Liver (tissue), 8 donors: ENCODE measurements at regions not wholly inside any gene's neighbourhood (a gene's known extent, or its start where the extent isn't known, plus 50 kb on each side); places are given as distances from the start of the nearest gene placed in this dataset.
A peak's percentile ranks its signal among the peaks of the same experiment; 100 is the strongest.

Source experiments
- DNase-seq: peaks from one replicate; pipeline ENCODE4 v3.0.0-alpha.2; 2017; ENCODE audit warnings: low spot score
- H3K27ac ChIP-seq, 2 donors: one replicate each; pipeline ENCODE4 v1.7.0; 2013; ENCODE audit warnings: inconsistent platforms in 2 of 2, low read length in 2 of 2, control low read depth in 1 of 2, low read depth in 1 of 2, mild to moderate bottlenecking in 1 of 2
- H3K27me3 ChIP-seq, 4 donors: one replicate each; pipeline versions ENCODE4 v1.6.1 to v1.7.0; 2013; ENCODE audit warnings: low read length in 3 of 4, inconsistent platforms in 1 of 4, mild to moderate bottlenecking in 1 of 4, moderate library complexity in 1 of 4; ENCODE audit not compliant: control insufficient read depth in 4 of 4, insufficient read depth in 4 of 4
- H3K36me3 ChIP-seq, 4 donors: one replicate each; pipeline versions ENCODE4 v1.6.1 to v1.7.0; 2013; ENCODE audit warnings: low read length in 3 of 4, mild to moderate bottlenecking in 3 of 4, low read depth in 1 of 4, moderate library complexity in 1 of 4; ENCODE audit not compliant: control insufficient read depth in 4 of 4, insufficient read depth in 3 of 4
- H3K4me1 ChIP-seq, 4 donors: one replicate each; pipeline versions ENCODE4 v1.6.1 to v1.7.0; 2013; ENCODE audit warnings: low read length in 3 of 4, mild to moderate bottlenecking in 3 of 4, moderate library complexity in 1 of 4; ENCODE audit not compliant: control insufficient read depth in 4 of 4, insufficient read depth in 4 of 4
- H3K4me3 ChIP-seq, 3 donors: one replicate each; pipeline versions ENCODE4 v1.6.1 to v1.7.0; 2013; ENCODE audit warnings: low read length in 3 of 3, control low read depth in 1 of 3, low read depth in 1 of 3, mild to moderate bottlenecking in 1 of 3
- H3K9ac ChIP-seq, 2 donors: one replicate each; pipeline ENCODE4 v1.7.0; 2013; ENCODE audit warnings: low read length in 2 of 2, mild to moderate bottlenecking in 2 of 2, moderate library complexity in 2 of 2, control low read depth in 1 of 2, low read depth in 1 of 2
- H3K9me3 ChIP-seq, 4 donors: one replicate each; pipeline versions ENCODE4 v1.6.1 to v1.7.0; 2013; ENCODE audit warnings: low read length in 3 of 4; ENCODE audit not compliant: control insufficient read depth in 4 of 4
- EGR1 ChIP-seq, 2 donors: IDR thresholded peaks; 2 replicates each; pipeline ENCODE4 v1.6.1; 2016 to 2018; ENCODE audit warnings: antibody characterized with exemption in 2 of 2, low read depth in 2 of 2
- FOXA1 ChIP-seq: IDR thresholded peaks from 2 replicates; pipeline ENCODE4 v1.6.1; 2016; ENCODE audit warnings: antibody characterized with exemption
- FOXA2 ChIP-seq: IDR thresholded peaks from 2 replicates; pipeline ENCODE4 v1.6.1; 2016; ENCODE audit warnings: antibody characterized with exemption
- HNF4A ChIP-seq, 2 donors: conservative IDR thresholded peaks; 2 replicates each; pipeline ENCODE4 v1.6.1; 2016; ENCODE audit warnings: antibody characterized with exemption in 2 of 2, mild to moderate bottlenecking in 2 of 2
- HNF4G ChIP-seq: IDR thresholded peaks from 2 replicates; pipeline ENCODE4 v1.6.1; 2016; ENCODE audit warnings: antibody characterized with exemption
- JUND ChIP-seq, 2 donors: IDR thresholded peaks; 2 replicates each; pipeline ENCODE4 v1.6.1; 2016; ENCODE audit warnings: antibody characterized with exemption in 2 of 2
- NR2F2 ChIP-seq: IDR thresholded peaks from 2 replicates; pipeline ENCODE4 v1.6.1; 2016; ENCODE audit warnings: antibody characterized with exemption
- RAD21 ChIP-seq, 2 donors: IDR thresholded peaks; 2 replicates each; pipeline ENCODE4 v1.6.1; 2016; ENCODE audit warnings: antibody characterized with exemption in 2 of 2, mild to moderate bottlenecking in 2 of 2
- RXRA ChIP-seq, 2 donors: IDR thresholded peaks; 2 replicates each; pipeline ENCODE4 v1.6.1; 2017 to 2018; ENCODE audit warnings: antibody characterized with exemption in 2 of 2, mild to moderate bottlenecking in 1 of 2
- SP1 ChIP-seq: IDR thresholded peaks from 2 replicates; pipeline ENCODE4 v1.6.1; 2018; ENCODE audit warnings: antibody characterized with exemption, mild to moderate bottlenecking
- YY1 ChIP-seq: IDR thresholded peaks from 2 replicates; pipeline ENCODE4 v1.6.1; 2016; ENCODE audit warnings: antibody characterized with exemption, mild to moderate bottlenecking
- WGBS: extraction: QIAGEN DNeasy Blood & Tissue Kit; methylation state at CpG from one replicate; pipeline ENCODE4 v1.1.7; 2013; 5-methylcytosine and 5-hydroxymethylcytosine counted together
- TF ChIP-seq, protein P1 (sequence below): IDR thresholded peaks from 2 replicates; pipeline ENCODE4 v1.6.1; 2016; ENCODE audit warnings: antibody characterized with exemption
- TF ChIP-seq, protein P2 (sequence below): IDR thresholded peaks from 2 replicates; pipeline ENCODE4 v1.6.1; 2016; ENCODE audit warnings: antibody characterized with exemption
- TF ChIP-seq, protein P3 (sequence below): IDR thresholded peaks from 2 replicates; pipeline ENCODE4 v1.6.1; 2016; ENCODE audit warnings: antibody characterized with exemption
- TF ChIP-seq, protein P4 (sequence below): fragments of 150-350 bp; IDR thresholded peaks from 2 replicates; pipeline ENCODE4 v1.5.1; 2017; ENCODE audit warnings: improper control_type of control experiment, low read depth, low read length; ENCODE audit not compliant: missing input control
- donor health status: healthy.
- donor health status: healthy.
- donor health status: healthy.
- donor health status: healthy.
- donor health status: healthy.

DNA sequence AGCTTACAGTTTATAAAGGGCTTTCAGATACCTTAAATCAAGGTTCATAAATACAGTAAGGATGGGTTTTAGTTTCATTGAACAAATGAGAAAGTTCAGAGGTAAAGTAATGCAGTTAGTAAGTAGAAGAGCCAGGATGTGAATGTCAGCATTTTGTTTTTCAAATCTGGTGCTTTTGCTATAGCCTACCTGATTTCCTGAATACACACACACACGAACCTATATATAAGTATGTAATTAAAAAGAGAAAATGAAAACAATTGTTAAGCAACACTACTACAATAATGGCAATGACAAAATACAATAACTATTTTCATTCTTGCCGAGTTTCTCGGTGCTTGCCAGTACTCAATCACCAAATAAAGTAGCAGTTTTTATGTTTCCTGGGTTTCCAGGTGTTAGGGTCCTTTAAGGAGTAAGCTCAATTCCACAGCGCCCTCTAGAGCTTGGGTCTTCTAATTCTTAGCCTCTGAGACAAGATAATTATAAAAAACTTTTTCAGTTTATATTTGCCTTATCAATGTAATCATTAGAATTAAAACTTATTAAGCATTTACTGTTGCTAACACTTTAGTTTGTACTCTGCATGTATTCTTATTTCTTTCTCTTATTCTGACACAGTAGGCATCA is 512.9 kb upstream of the ACVR2A start:
- no peaks in the 10 kb centered on the region for H3K36me3 ChIP-seq
- no peak overlapping the region for H3K27ac ChIP-seq
- no peak for DNase-seq
- 42% methylated on average over 4 of the region's 4 CpGs for WGBS
- H3K4me3 ChIP-seq: no peak overlapping the region
- H3K9me3 ChIP-seq: no peaks in the 10 kb centered on the region
- TF ChIP-seq SP1 (no peak), RXRA (IDR thresholded peaks at IDR 0.05) (no peak), RAD21 (IDR thresholded peaks at IDR 0.05) (peak; percentile 59 to 62), FOXA1 (no peak), NR2F2 (no peak), HNF4G (no peak), FOXA2 (no peak), HNF4A (conservative IDR thresholded peaks at IDR 0.05) (no peak)
- TF ChIP-seq, protein P1, sequence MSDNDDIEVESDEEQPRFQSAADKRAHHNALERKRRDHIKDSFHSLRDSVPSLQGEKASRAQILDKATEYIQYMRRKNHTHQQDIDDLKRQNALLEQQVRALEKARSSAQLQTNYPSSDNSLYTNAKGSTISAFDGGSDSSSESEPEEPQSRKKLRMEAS: no peak
- TF ChIP-seq, protein P2, sequence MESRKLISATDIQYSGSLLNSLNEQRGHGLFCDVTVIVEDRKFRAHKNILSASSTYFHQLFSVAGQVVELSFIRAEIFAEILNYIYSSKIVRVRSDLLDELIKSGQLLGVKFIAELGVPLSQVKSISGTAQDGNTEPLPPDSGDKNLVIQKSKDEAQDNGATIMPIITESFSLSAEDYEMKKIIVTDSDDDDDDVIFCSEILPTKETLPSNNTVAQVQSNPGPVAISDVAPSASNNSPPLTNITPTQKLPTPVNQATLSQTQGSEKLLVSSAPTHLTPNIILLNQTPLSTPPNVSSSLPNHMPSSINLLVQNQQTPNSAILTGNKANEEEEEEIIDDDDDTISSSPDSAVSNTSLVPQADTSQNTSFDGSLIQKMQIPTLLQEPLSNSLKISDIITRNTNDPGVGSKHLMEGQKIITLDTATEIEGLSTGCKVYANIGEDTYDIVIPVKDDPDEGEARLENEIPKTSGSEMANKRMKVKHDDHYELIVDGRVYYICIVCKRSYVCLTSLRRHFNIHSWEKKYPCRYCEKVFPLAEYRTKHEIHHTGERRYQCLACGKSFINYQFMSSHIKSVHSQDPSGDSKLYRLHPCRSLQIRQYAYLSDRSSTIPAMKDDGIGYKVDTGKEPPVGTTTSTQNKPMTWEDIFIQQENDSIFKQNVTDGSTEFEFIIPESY: no peak
- TF ChIP-seq, protein P3, sequence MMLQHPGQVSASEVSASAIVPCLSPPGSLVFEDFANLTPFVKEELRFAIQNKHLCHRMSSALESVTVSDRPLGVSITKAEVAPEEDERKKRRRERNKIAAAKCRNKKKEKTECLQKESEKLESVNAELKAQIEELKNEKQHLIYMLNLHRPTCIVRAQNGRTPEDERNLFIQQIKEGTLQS: no peak
- TF ChIP-seq, protein P4, sequence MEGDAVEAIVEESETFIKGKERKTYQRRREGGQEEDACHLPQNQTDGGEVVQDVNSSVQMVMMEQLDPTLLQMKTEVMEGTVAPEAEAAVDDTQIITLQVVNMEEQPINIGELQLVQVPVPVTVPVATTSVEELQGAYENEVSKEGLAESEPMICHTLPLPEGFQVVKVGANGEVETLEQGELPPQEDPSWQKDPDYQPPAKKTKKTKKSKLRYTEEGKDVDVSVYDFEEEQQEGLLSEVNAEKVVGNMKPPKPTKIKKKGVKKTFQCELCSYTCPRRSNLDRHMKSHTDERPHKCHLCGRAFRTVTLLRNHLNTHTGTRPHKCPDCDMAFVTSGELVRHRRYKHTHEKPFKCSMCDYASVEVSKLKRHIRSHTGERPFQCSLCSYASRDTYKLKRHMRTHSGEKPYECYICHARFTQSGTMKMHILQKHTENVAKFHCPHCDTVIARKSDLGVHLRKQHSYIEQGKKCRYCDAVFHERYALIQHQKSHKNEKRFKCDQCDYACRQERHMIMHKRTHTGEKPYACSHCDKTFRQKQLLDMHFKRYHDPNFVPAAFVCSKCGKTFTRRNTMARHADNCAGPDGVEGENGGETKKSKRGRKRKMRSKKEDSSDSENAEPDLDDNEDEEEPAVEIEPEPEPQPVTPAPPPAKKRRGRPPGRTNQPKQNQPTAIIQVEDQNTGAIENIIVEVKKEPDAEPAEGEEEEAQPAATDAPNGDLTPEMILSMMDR: peak; percentile 25
- no peak overlapping the region for H3K9ac ChIP-seq
- no peaks in the 10 kb centered on the region for H3K4me1 ChIP-seq
- H3K27me3 ChIP-seq: no peaks in the 10 kb centered on the region

DNA sequence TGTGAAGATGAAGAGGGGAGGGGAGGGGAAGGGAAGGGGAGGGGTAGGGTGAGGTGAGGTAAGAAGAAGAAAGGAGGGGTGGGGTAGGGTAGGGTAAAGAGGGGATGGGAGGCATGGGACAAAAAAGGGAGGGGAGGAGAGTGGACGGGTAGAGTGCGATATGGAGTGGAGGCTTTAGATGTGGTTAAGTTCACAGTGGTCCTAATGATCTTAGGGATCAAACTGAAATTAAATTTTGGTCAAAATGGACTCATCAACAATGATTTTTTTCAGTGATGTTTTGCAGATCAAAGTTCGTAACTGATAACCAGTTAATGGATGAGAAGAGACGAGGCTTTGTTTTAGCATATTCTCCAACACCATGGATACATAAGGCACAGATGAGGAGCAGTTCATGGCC is 513.9 kb upstream of the ACVR2A start:
- no peak overlapping the region for H3K4me3 ChIP-seq
- H3K27ac ChIP-seq: no peak overlapping the region
- no peak for DNase-seq
- H3K9me3 ChIP-seq: no peaks in the 10 kb centered on the region
- TF ChIP-seq, protein P4: no peak
- no peak for TF ChIP-seq EGR1 (IDR thresholded peaks at IDR 0.05; ENCODE audit: low read depth in 2 of 2)
- no peak for TF ChIP-seq HNF4G
- TF ChIP-seq JUND (IDR thresholded peaks at IDR 0.05): no peak
- TF ChIP-seq, protein P3: no peak
- no peak for TF ChIP-seq RAD21 (IDR thresholded peaks at IDR 0.05)
- no peak for TF ChIP-seq NR2F2
- no peak for TF ChIP-seq YY1
- no peak overlapping the region for H3K9ac ChIP-seq
- no peaks in the 10 kb centered on the region for H3K36me3 ChIP-seq
- WGBS: 93% methylated on average over 4 of the region's 4 CpGs
- no peaks in the 10 kb centered on the region for H3K4me1 ChIP-seq
- no peaks in the 10 kb centered on the region for H3K27me3 ChIP-seq
